CD4-positive, alpha-beta T cell treated with Interleukin-17A for 1 hour (primary cell): ENCODE measurements at regions not wholly inside any gene's neighbourhood (a gene's known extent, or its start where the extent isn't known, plus 50 kb on each side); places are given as distances from the start of the nearest gene placed in this dataset.
"Not testable (repeated sequence)": the region's sequence is repeated elsewhere in the genome, so short reads cannot be mapped to it uniquely, and the experiment has no call there.

ENCODE experiments used
- DNase-seq: peaks from one replicate; pipeline ENCODE4 v3.0.0-alpha.2; 2020

- DNase-seq = no peak
Observed at GRCh38 chr20:5696011-5696559, 54.1 kb upstream of the SHLD1 start.

- DNase-seq = no peak
Observed at GRCh38 chr20:5691918-5692618, 58.1 kb upstream of the SHLD1 start.

- no peak for DNase-seq
Observed at GRCh38 chr20:5689463-5689862, 60.7 kb upstream of the SHLD1 start.

GRCh38 chr20:5688431-5688972 is 61.7 kb upstream of the SHLD1 start:
- DNase-seq = no peak

GRCh38 chr20:5687884-5688283 is 62.3 kb upstream of the SHLD1 start:
- no peak for DNase-seq

GRCh38 chr20:5686384-5687105 is 63.7 kb upstream of the SHLD1 start:
- DNase-seq = no peak

GRCh38 chr20:5682556-5682955 is 67.6 kb upstream of the SHLD1 start:
- not testable (repeated sequence) for DNase-seq

- DNase-seq = no peak
Observed at GRCh38 chr20:5680192-5680591, 69.4 kb upstream of the GPCPD1 start.

GRCh38 chr20:5678777-5679176 is 68.0 kb upstream of the GPCPD1 start:
- no peak for DNase-seq

GRCh38 chr20:5677944-5678343 is 67.1 kb upstream of the GPCPD1 start:
- DNase-seq = not testable (repeated sequence)

- DNase-seq = no peak
Observed at GRCh38 chr20:5677389-5677788, 66.6 kb upstream of the GPCPD1 start.

GRCh38 chr20:5675103-5676091 is 64.6 kb upstream of the GPCPD1 start:
- peak; percentile 13 for DNase-seq

- peak; percentile 25 for DNase-seq
Observed at GRCh38 chr20:5674176-5674660, 63.4 kb upstream of the GPCPD1 start.

- DNase-seq = no peak
Observed at GRCh38 chr20:5670874-5671273, 60.1 kb upstream of the GPCPD1 start.

- DNase-seq = no peak
Observed at GRCh38 chr20:5670036-5670536, 59.3 kb upstream of the GPCPD1 start.

- no peak for DNase-seq
Observed at GRCh38 chr20:5668529-5668868, 57.7 kb upstream of the GPCPD1 start.

GRCh38 chr20:5667705-5668528 is 57.1 kb upstream of the GPCPD1 start:
- no peak for DNase-seq

- DNase-seq = no peak
Observed at GRCh38 chr20:5665417-5665816, 54.6 kb upstream of the GPCPD1 start.

- no peak for DNase-seq
Observed at GRCh38 chr20:5663396-5663795, 52.6 kb upstream of the GPCPD1 start.

- no peak for DNase-seq
Observed at GRCh38 chr20:5662769-5663168, 52.0 kb upstream of the GPCPD1 start.

GRCh38 chr20:5660756-5661155 is 50.0 kb upstream of the GPCPD1 start:
- not testable (repeated sequence) for DNase-seq
